ENCODE measurements at regions not wholly inside any gene's neighbourhood (a gene's known extent, or its start where the extent isn't known, plus 50 kb on each side); places are given as distances from the start of the nearest gene placed in this dataset.

DNA sequence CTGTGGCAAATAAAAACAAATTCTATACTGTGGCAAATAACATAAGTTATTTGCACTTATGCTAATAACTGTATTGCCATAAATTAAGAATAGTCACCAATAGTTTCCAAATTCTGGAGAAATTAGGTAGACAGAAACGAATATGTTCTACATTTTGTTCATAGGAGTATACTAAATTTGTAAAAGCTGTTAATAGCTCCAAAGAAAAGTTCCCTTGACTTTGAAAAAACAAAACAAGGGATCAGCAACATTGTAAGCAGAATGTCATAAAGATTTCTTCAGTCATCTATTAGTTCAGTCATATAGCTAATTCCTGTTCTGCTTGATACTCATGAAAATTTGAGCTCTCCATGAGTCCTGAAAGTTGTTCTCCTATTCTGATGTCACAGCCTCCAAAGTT lies 1472.8 kb downstream of the C4orf33 start:
- TF ChIP-seq, protein P1, sequence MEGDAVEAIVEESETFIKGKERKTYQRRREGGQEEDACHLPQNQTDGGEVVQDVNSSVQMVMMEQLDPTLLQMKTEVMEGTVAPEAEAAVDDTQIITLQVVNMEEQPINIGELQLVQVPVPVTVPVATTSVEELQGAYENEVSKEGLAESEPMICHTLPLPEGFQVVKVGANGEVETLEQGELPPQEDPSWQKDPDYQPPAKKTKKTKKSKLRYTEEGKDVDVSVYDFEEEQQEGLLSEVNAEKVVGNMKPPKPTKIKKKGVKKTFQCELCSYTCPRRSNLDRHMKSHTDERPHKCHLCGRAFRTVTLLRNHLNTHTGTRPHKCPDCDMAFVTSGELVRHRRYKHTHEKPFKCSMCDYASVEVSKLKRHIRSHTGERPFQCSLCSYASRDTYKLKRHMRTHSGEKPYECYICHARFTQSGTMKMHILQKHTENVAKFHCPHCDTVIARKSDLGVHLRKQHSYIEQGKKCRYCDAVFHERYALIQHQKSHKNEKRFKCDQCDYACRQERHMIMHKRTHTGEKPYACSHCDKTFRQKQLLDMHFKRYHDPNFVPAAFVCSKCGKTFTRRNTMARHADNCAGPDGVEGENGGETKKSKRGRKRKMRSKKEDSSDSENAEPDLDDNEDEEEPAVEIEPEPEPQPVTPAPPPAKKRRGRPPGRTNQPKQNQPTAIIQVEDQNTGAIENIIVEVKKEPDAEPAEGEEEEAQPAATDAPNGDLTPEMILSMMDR (IDR thresholded peaks at IDR 0.05), result no peak
- no peak for TF ChIP-seq ZFX (IDR thresholded peaks at IDR 0.05; ENCODE audit: borderline replicate concordance)
